HCT116 (cell line): ENCODE measurements at regions not wholly inside any gene's neighbourhood (a gene's known extent, or its start where the extent isn't known, plus 50 kb on each side); places are given as distances from the start of the nearest gene placed in this dataset.

Experiments used
- ATAC-seq: fragments of 200-7000 bp; cut with Tn5 transposase; 2 replicates; pipeline ENCODE4 v1.9.1; 2020; ENCODE audit warnings: mild to moderate bottlenecking, moderate library complexity
- BruUV-seq: library from RNA; stranded (reverse); fragments of 400-500 nt; replicated peaks from 2 replicates; lab custom pipeline; 2021; lab: Mats Ljungman, UMichigan
- CTCF ChIA-PET: fragments of 300-600 bp; sonication (Branson Sonifier 250); formaldehyde crosslinking; loops from one replicate; lab custom pipeline; 2021; ENCODE audit warnings: antibody characterized with exemption; lab: Charles Lee
- POLR2A ChIA-PET: fragments of 300-600, 350-600 bp; sonication (Branson Sonifier 250); formaldehyde crosslinking; loops from one replicate; lab custom pipeline; 2021; ENCODE audit warnings: antibody characterized with exemption; lab: Charles Lee
- RAD21 ChIA-PET, 2 experiments: fragments of 300-600 bp; sonication (Branson Sonifier 250); formaldehyde crosslinking; loops; one replicate each; lab custom pipeline; 2023; ENCODE audit warnings: low total read pairs in 2 of 2; ENCODE audit not compliant: uncharacterized antibody in 2 of 2, unreplicated experiment in 2 of 2, low non-redundant PET in 1 of 2; lab: Charles Lee
- DNase-seq: peaks from one replicate; pipeline ENCODE4 v3.0.0-alpha.2; 2010; ENCODE audit warnings: low read depth, low spot score
- H2AFZ ChIP-seq: fragments of 200-600 bp; shearing (Covaris generic), sonication (generic); 2 replicates; pipeline ENCODE4 v1.6.1; 2017; ENCODE audit warnings: low read depth, mixed run types, mixed read lengths, antibody characterized with exemption, low read length; ENCODE audit not compliant: poor library complexity, severe bottlenecking
- H3K27ac ChIP-seq: 2 replicates; pipeline ENCODE4 v1.5.1; 2012; ENCODE audit warnings: low read depth, low read length
- H3K27me3 ChIP-seq: fragments of 200-600 bp; sonication (generic); 2 replicates; pipeline ENCODE4 v1.6.1; 2016; ENCODE audit warnings: mixed run types, low read length, mixed read lengths; ENCODE audit not compliant: insufficient read depth
- H3K36me3 ChIP-seq, 2 experiments: fragments of 200-500 bp in 1 of 2; fragments of 200-600 bp in 1 of 2; sonication (Bioruptor generic) in 1 of 2; sonication (generic) in 1 of 2; 2 replicates each; pipeline versions ENCODE4 v1.5.1 to v1.6.1; 2014 to 2016; ENCODE audit warnings: low read length in 2 of 2, inconsistent platforms in 1 of 2, mixed read lengths in 1 of 2, mixed run types in 1 of 2; ENCODE audit not compliant: insufficient read depth in 2 of 2, control insufficient read depth in 1 of 2
- H3K4me1 ChIP-seq, 2 experiments: fragments of 200-600 bp in 1 of 2; sonication (generic) in 1 of 2; 2 replicates each; pipeline versions ENCODE4 v1.5.1 to v1.6.1; 2012 to 2017; ENCODE audit warnings: low read length in 2 of 2, inconsistent platforms in 1 of 2, mild to moderate bottlenecking in 1 of 2, mixed read lengths in 1 of 2, mixed run types in 1 of 2, moderate library complexity in 1 of 2; ENCODE audit not compliant: insufficient read depth in 2 of 2, control insufficient read depth in 1 of 2
- H3K4me2 ChIP-seq: fragments of 200-600 bp; sonication (generic); 2 replicates; pipeline ENCODE4 v1.6.1; 2017; ENCODE audit warnings: mixed run types, low read length, mixed read lengths
- H3K4me3 ChIP-seq, 2 experiments: fragments of 200-600 bp in 1 of 2; sonication (generic) in 1 of 2; replicated peaks in 1 of 2; 2 replicates each; pipeline ENCODE4 v1.5.1; 2011 to 2016; ENCODE audit warnings: low read length in 2 of 2, control low read depth in 1 of 2, low read depth in 1 of 2, mild to moderate bottlenecking in 1 of 2, mixed read lengths in 1 of 2, mixed run types in 1 of 2
- H3K79me2 ChIP-seq: fragments of 200-600 bp; sonication (generic); 2 replicates; pipeline ENCODE4 v1.6.1; 2017; ENCODE audit warnings: mild to moderate bottlenecking, mixed run types, low read length, moderate library complexity, mixed read lengths; ENCODE audit not compliant: insufficient read depth
- H3K9ac ChIP-seq: fragments of 200-600 bp; sonication (generic); 2 replicates; pipeline ENCODE4 v1.6.1; 2016; ENCODE audit warnings: low read length, mixed read lengths
- H3K9me2 ChIP-seq: fragments of 200-600 bp; sonication (generic), shearing (Covaris generic); 2 replicates; pipeline ENCODE4 v1.6.1; 2017; ENCODE audit warnings: mixed run types, mild to moderate bottlenecking, moderate library complexity; ENCODE audit not compliant: insufficient read depth
- H3K9me3 ChIP-seq, 2 experiments: fragments of 200-500 bp in 1 of 2; fragments of 200-600 bp in 1 of 2; sonication (Bioruptor generic) in 1 of 2; sonication (generic) in 1 of 2; 2 replicates each; pipeline ENCODE4 v1.6.1; 2014 to 2017; ENCODE audit warnings: low read length in 2 of 2, mixed read lengths in 2 of 2, inconsistent platforms in 1 of 2, low read depth in 1 of 2, mild to moderate bottlenecking in 1 of 2, mixed run types in 1 of 2, moderate library complexity in 1 of 2; ENCODE audit not compliant: control insufficient read depth in 1 of 2, insufficient read depth in 1 of 2
- H4K20me1 ChIP-seq: fragments of 200-600 bp; sonication (generic), shearing (Covaris generic); 2 replicates; pipeline ENCODE4 v1.6.1; 2017; ENCODE audit warnings: mixed run types, mild to moderate bottlenecking, moderate library complexity; ENCODE audit not compliant: insufficient read depth
- CBX3 ChIP-seq: IDR thresholded peaks from 2 replicates; pipeline ENCODE4 v1.6.1; 2012; ENCODE audit warnings: low read depth
- CTCF ChIP-seq, 3 experiments: fragments of 200-600 bp in 1 of 3; sonication (generic) in 1 of 3; IDR thresholded peaks in 2 of 3; conservative IDR thresholded peaks in 1 of 3; 2 replicates each; pipeline ENCODE4 v1.5.1; 2012 to 2017; ENCODE audit warnings: low read depth in 2 of 3, low read length in 2 of 3, antibody characterized with exemption in 1 of 3, borderline replicate concordance in 1 of 3, control low read depth in 1 of 3, mild to moderate bottlenecking in 1 of 3, mixed read lengths in 1 of 3, mixed run types in 1 of 3, moderate library complexity in 1 of 3; ENCODE audit not compliant: insufficient read depth in 1 of 3
- ELF1 ChIP-seq: IDR thresholded peaks from 2 replicates; pipeline ENCODE4 v1.6.1; 2012; ENCODE audit warnings: low read depth, borderline replicate concordance
- EZH2phosphoT487 ChIP-seq: fragments of 200-600 bp; IDR thresholded peaks from 2 replicates; pipeline ENCODE4 v1.6.1; 2018; ENCODE audit warnings: antibody characterized with exemption, borderline replicate concordance
- POLR2A ChIP-seq: IDR thresholded peaks from 2 replicates; pipeline ENCODE4 v1.7.0; 2011; ENCODE audit warnings: borderline replicate concordance; ENCODE audit not compliant: insufficient read depth, insufficient read length; ENCODE audit errors: extremely low read depth
- SP1 ChIP-seq: IDR thresholded peaks from 2 replicates; pipeline ENCODE4 v1.6.1; 2012; ENCODE audit warnings: low read depth
- SRF ChIP-seq: IDR thresholded peaks from 2 replicates; pipeline ENCODE4 v1.6.1; 2012; ENCODE audit warnings: low read depth
- intact Hi-C: fragments of 100-400 bp; cut with micrococcal nuclease; formaldehyde crosslinking; loops from 2 replicates; pipeline ENCODE4 v1.10.0; 2022
- TF ChIP-seq, protein P1 (sequence below): IDR thresholded peaks from 2 replicates; pipeline ENCODE4 v1.6.1; 2012

- intact Hi-C loops: loop anchor here (10.0 kb wide), 1 partner anchor 155 kb away; no protein-coding TSS in a partner anchor
- Histone ChIP-seq H3K9me3 (no peaks in the 10 kb centered on the region; a peak in 1 of 4 replicates), H4K20me1 (no peaks in the 10 kb centered on the region), H3K36me3 (no peaks in the 10 kb centered on the region), H3K27ac (no peak overlapping the region), H2AFZ (no peak overlapping the region), H3K4me2 (no peak overlapping the region), H3K79me2 (no peaks in the 10 kb centered on the region), H3K4me3 (no peak overlapping the region), H3K9me2 (no peaks in the 10 kb centered on the region), H3K4me1 (peaks cover 0 to 12% of the 10 kb centered on the region in 2 experiments; a peak in 1 of 4 replicates), H3K9ac (no peak overlapping the region), H3K27me3 (no peaks in the 10 kb centered on the region)
- DNase-seq (no peak), ATAC-seq (no peak)
- BruUV-seq: no TSS peak
- CTCF ChIA-PET: no interaction called here
- RAD21 ChIA-PET: no interaction called here
- TF ChIP-seq CTCF (IDR thresholded peaks at IDR 0.05 in 2 of 3, conservative IDR thresholded peaks at IDR 0.05 in 1 of 3; ENCODE audit: borderline replicate concordance in 1 of 3, insufficient read depth in 1 of 3, low read depth in 2 of 3, low read length in 2 of 3): no peak
- POLR2A ChIA-PET: interaction anchor here (0.6 to 1.0 kb wide), 2 partner anchors 14 to 17 kb away, joined by 3 read pairs; no protein-coding TSS in a partner anchor
Measured at GRCh38 chr2:37569986-37570679, 101.3 kb downstream of the CDC42EP3 start.

- ChIA-PET CTCF (no interaction called here), RAD21 (no interaction called here), POLR2A (no interaction called here)
- no peak overlapping the region for H3K27ac ChIP-seq
- H4K20me1 ChIP-seq: no peaks in the 10 kb centered on the region
- no peaks in the 10 kb centered on the region for H3K27me3 ChIP-seq
- H3K4me3 ChIP-seq: no peak overlapping the region
- ATAC-seq (no peak), DNase-seq (no peak)
- H3K4me1 ChIP-seq: peaks cover 0 to 12% of the 10 kb centered on the region in 2 experiments; a peak in 1 of 4 replicates
- H3K79me2 ChIP-seq: no peaks in the 10 kb centered on the region
- intact Hi-C loops: loop anchor here (10.0 kb wide), 1 partner anchor 156 kb away; no protein-coding TSS in a partner anchor
- no peaks in the 10 kb centered on the region; a peak in 1 of 4 replicates for H3K9me3 ChIP-seq
- BruUV-seq: no TSS peak
- no peak overlapping the region for H2AFZ ChIP-seq
- no peaks in the 10 kb centered on the region for H3K36me3 ChIP-seq
- H3K4me2 ChIP-seq: no peak overlapping the region
- H3K9me2 ChIP-seq: no peaks in the 10 kb centered on the region
- TF ChIP-seq SRF (no peak), POLR2A (no peak), CBX3 (no peak), SP1 (no peak), EZH2phosphoT487 (no peak), ELF1 (no peak)
- TF ChIP-seq, protein P1, sequence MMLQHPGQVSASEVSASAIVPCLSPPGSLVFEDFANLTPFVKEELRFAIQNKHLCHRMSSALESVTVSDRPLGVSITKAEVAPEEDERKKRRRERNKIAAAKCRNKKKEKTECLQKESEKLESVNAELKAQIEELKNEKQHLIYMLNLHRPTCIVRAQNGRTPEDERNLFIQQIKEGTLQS: no peak
- no peak overlapping the region for H3K9ac ChIP-seq
Measured at GRCh38 chr2:37570773-37571586, 100.5 kb downstream of the CDC42EP3 start.
